Esophagus squamous epithelium (tissue), 4 donors: ENCODE measurements at regions not wholly inside any gene's neighbourhood (a gene's known extent, or its start where the extent isn't known, plus 50 kb on each side); places are given as distances from the start of the nearest gene placed in this dataset.

Experiments
- CTCF ChIP-seq, 6 experiments: fragments of 450-650 bp in 4 of 6; fragments of 200-600 bp in 2 of 6; sonication (generic) in 2 of 6; IDR thresholded peaks; one replicate each; pipeline ENCODE4 v1.5.1; 2016 to 2019; ENCODE audit warnings: antibody characterized with exemption in 6 of 6, mild to moderate bottlenecking in 4 of 6, moderate library complexity in 4 of 6
- POLR2A ChIP-seq, 4 donors: fragments of 450-650 bp; IDR thresholded peaks; one replicate each; pipeline ENCODE4 v1.6.1; 2017; ENCODE audit warnings: antibody characterized with exemption in 4 of 4, mild to moderate bottlenecking in 4 of 4, moderate library complexity in 3 of 4

GRCh38 chr16:74034862-74035261, 261.8 kb upstream of the PSMD7 start:
- TF ChIP-seq POLR2A (IDR thresholded peaks at IDR 0.05) (no peak), CTCF (IDR thresholded peaks at IDR 0.05) (no peak)
